ENCODE measurements at regions not wholly inside any gene's neighbourhood (a gene's known extent, or its start where the extent isn't known, plus 50 kb on each side); places are given as distances from the start of the nearest gene placed in this dataset.
A peak's percentile ranks its signal among the peaks of the same experiment; 100 is the strongest.

GRCh38 chr5:159861086-159861485 lies 55.2 kb upstream of the ADRA1B start:
- no peak for TF ChIP-seq CTCF (IDR thresholded peaks at IDR 0.05; ENCODE audit: borderline replicate concordance, control extremely low read depth, extremely low read depth, insufficient read depth, missing control alignments)
- in situ Hi-C loops (cut with MboI; ENCODE audit: low sequenced_read_pairs, unreplicated experiment): no loop called here
- DNase-seq (ENCODE audit: low spot score): no peak

GRCh38 chr5:159864885-159865691 lies 51.2 kb upstream of the ADRA1B start:
- DNase-seq (ENCODE audit: low spot score): peak; percentile 38
- in situ Hi-C loops (cut with MboI; ENCODE audit: low sequenced_read_pairs, unreplicated experiment): no loop called here
- TF ChIP-seq CTCF (IDR thresholded peaks at IDR 0.05; ENCODE audit: borderline replicate concordance, control extremely low read depth, extremely low read depth, insufficient read depth, missing control alignments): no peak

GRCh38 chr5:159866093-159866492 lies 50.2 kb upstream of the ADRA1B start:
- in situ Hi-C loops (cut with MboI; ENCODE audit: low sequenced_read_pairs, unreplicated experiment): no loop called here
- DNase-seq (ENCODE audit: low spot score): no peak
- no peak for TF ChIP-seq CTCF (IDR thresholded peaks at IDR 0.05; ENCODE audit: borderline replicate concordance, control extremely low read depth, extremely low read depth, insufficient read depth, missing control alignments)

All from GM13976 (cell line).